A549 (cell line): ENCODE measurements at regions not wholly inside any gene's neighbourhood (a gene's known extent, or its start where the extent isn't known, plus 50 kb on each side); places are given as distances from the start of the nearest gene placed in this dataset.

ENCODE experiments used
- ATAC-seq, 2 experiments: fragments of 200-7000 bp in 1 of 2; fragments of >200 bp in 1 of 2; cut with Nextera tagmentation in 1 of 2; cut with Tn5 transposase in 1 of 2; 3 replicates each; pipeline versions ENCODE4 v1.8.0 to v1.9.1; 2018 to 2020; ENCODE audit warnings: mild to moderate bottlenecking in 1 of 2, moderate library complexity in 1 of 2
- CTCF ChIA-PET: fragments of 300-600 bp; sonication (Branson Sonifier 250); formaldehyde crosslinking; extraction: SDS; loops from one replicate; lab custom pipeline; 2021; ENCODE audit warnings: antibody characterized with exemption, inconsistent platforms; lab: Yijun Ruan, JAX
- POLR2A ChIA-PET: fragments of 350-600 bp; formaldehyde crosslinking; extraction: SDS; loops from one replicate; lab custom pipeline; 2021; ENCODE audit warnings: antibody characterized with exemption, inconsistent platforms; lab: Yijun Ruan, JAX
- DNase-seq, 2 experiments: peaks; one replicate each; pipeline versions ENCODE4 v3.0.0 to v3.0.0-alpha.2; 2011 to 2016; ENCODE audit warnings: low read depth in 1 of 2, low spot score in 1 of 2
- FAIRE-seq: peaks from 2 replicates; lab custom pipeline; 2011; peaks lifted over from hg19 to GRCh38; lab: Jason Lieb, UNC
- H3K27ac ChIP-seq, 2 experiments: fragments of >200 bp; sonication (Bioruptor Twin); formaldehyde crosslinking; 3 replicates each; pipeline ENCODE4 v1.5.1; 2016 to 2017
- H3K4me1 ChIP-seq: fragments of >200 bp; sonication (Bioruptor Twin); formaldehyde crosslinking; 3 replicates; pipeline ENCODE4 v1.6.1; 2016
- H3K4me2 ChIP-seq: fragments of >200 bp; sonication (Bioruptor Twin); formaldehyde crosslinking; 3 replicates; pipeline ENCODE4 v1.6.1; 2016
- H3K4me3 ChIP-seq: fragments of >200 bp; sonication (Bioruptor Twin); formaldehyde crosslinking; 3 replicates; pipeline ENCODE4 v1.5.1; 2016
- H3K9me3 ChIP-seq: fragments of >200 bp; sonication (Bioruptor Twin); formaldehyde crosslinking; 3 replicates; pipeline ENCODE4 v1.6.1; 2016
- ATOH8 ChIP-seq: fragments of 250-450 bp; sonication (Bioruptor Pico); IDR thresholded peaks from 2 replicates; pipeline ENCODE4 v1.5.0; 2020; ENCODE audit warnings: low read depth, mild to moderate bottlenecking, moderate library complexity
- BCL3 ChIP-seq: fragments of >200 bp; sonication (Bioruptor Twin); formaldehyde crosslinking; IDR thresholded peaks from 3 replicates; pipeline ENCODE4 v1.6.1; 2016
- BHLHE40 ChIP-seq: IDR thresholded peaks from 2 replicates; pipeline ENCODE4 v1.6.1; 2012; ENCODE audit warnings: low read depth, low read length, inconsistent platforms
- CBX2 ChIP-seq: fragments of 200-600 bp; sonication (generic); IDR thresholded peaks from 2 replicates; pipeline ENCODE4 v1.6.1; 2016; ENCODE audit warnings: low read depth, mild to moderate bottlenecking, borderline replicate concordance
- CEBPB ChIP-seq, 2 experiments: fragments of >200 bp in 1 of 2; sonication (Bioruptor Twin) in 1 of 2; formaldehyde crosslinking in 1 of 2; IDR thresholded peaks; 2 replicates each; pipeline ENCODE4 v1.6.1; 2012 to 2016
- CTCF ChIP-seq: fragments of >200 bp; sonication (Bioruptor Twin); formaldehyde crosslinking; IDR thresholded peaks from 3 replicates; pipeline ENCODE4 v1.5.1; 2016
- EHF ChIP-seq: fragments of 250-450 bp; sonication (Bioruptor Pico); IDR thresholded peaks from 2 replicates; pipeline ENCODE4 v1.5.0; 2020; ENCODE audit warnings: mild to moderate bottlenecking
- FOSB ChIP-seq: fragments of 250-450 bp; sonication (Bioruptor Pico); IDR thresholded peaks from 2 replicates; pipeline ENCODE4 v1.5.0; 2020; ENCODE audit warnings: mild to moderate bottlenecking, moderate library complexity
- FOXS1 ChIP-seq: fragments of 250-450 bp; sonication (Bioruptor Pico); IDR thresholded peaks from 2 replicates; pipeline ENCODE4 v1.5.0; 2020; ENCODE audit warnings: mild to moderate bottlenecking, moderate library complexity
- GATA3 ChIP-seq: IDR thresholded peaks from 2 replicates; pipeline ENCODE4 v1.6.1; 2012; ENCODE audit warnings: borderline replicate concordance
- HDAC2 ChIP-seq: fragments of 200-600 bp; sonication (generic); IDR thresholded peaks from 2 replicates; pipeline ENCODE4 v1.6.1; 2016
- HMGXB4 ChIP-seq: fragments of 250-450 bp; sonication (Bioruptor Pico); IDR thresholded peaks from 2 replicates; pipeline ENCODE4 v1.5.0; 2021; ENCODE audit warnings: mild to moderate bottlenecking, moderate library complexity, borderline replicate concordance
- HOXA7 ChIP-seq: fragments of 250-450 bp; sonication (Bioruptor Pico); IDR thresholded peaks from 2 replicates; pipeline ENCODE4 v1.5.0; 2020; ENCODE audit warnings: mild to moderate bottlenecking, moderate library complexity
- HOXB13 ChIP-seq: fragments of 250-450 bp; sonication (Bioruptor Pico); IDR thresholded peaks from 2 replicates; pipeline ENCODE4 v1.5.0; 2020; ENCODE audit warnings: low read depth, mild to moderate bottlenecking, moderate library complexity
- HOXB5 ChIP-seq: fragments of 250-450 bp; sonication (Bioruptor Pico); IDR thresholded peaks from 2 replicates; pipeline ENCODE4 v1.5.0; 2020; ENCODE audit warnings: mild to moderate bottlenecking, moderate library complexity
- JUN ChIP-seq, 2 experiments: fragments of >200 bp; sonication (Bioruptor Twin); formaldehyde crosslinking; IDR thresholded peaks; 2 replicates in 1 of 2; 3 replicates in 1 of 2; pipeline ENCODE4 v1.6.1; 2016 to 2017
- JUNB ChIP-seq: fragments of >200 bp; sonication (Bioruptor Twin); formaldehyde crosslinking; IDR thresholded peaks from 2 replicates; pipeline ENCODE4 v1.6.1; 2016
- MAX ChIP-seq: IDR thresholded peaks from 2 replicates; pipeline ENCODE4 v1.6.1; 2012
- MAZ ChIP-seq: fragments of 150-350 bp; IDR thresholded peaks from 2 replicates; pipeline ENCODE4 v1.6.1; 2014; ENCODE audit warnings: antibody characterized with exemption, low read depth, low read length, borderline replicate concordance
- NR3C1 ChIP-seq: fragments of >200 bp; sonication (Bioruptor Twin); formaldehyde crosslinking; IDR thresholded peaks from 3 replicates; pipeline ENCODE4 v1.6.1; 2017
- POLR2AphosphoS2 ChIP-seq: conservative IDR thresholded peaks from 2 replicates; pipeline ENCODE4 v1.6.1; 2012; ENCODE audit warnings: low read length, improper control_type of control experiment, inconsistent platforms
- RARB ChIP-seq: fragments of 250-450 bp; sonication (Bioruptor Pico); IDR thresholded peaks from 2 replicates; pipeline ENCODE4 v1.8.0; 2021; ENCODE audit warnings: mild to moderate bottlenecking, moderate library complexity
- RFX5 ChIP-seq: fragments of 450-650 bp; IDR thresholded peaks from 2 replicates; pipeline ENCODE4 v1.7.1; 2014; ENCODE audit warnings: antibody characterized with exemption, mild to moderate bottlenecking, moderate library complexity
- SMC3 ChIP-seq: fragments of >200 bp; sonication (Bioruptor Twin); formaldehyde crosslinking; IDR thresholded peaks from 3 replicates; pipeline ENCODE4 v1.6.1; 2018; ENCODE audit warnings: inconsistent platforms
- TFCP2L1 ChIP-seq: fragments of 250-450 bp; sonication (Bioruptor Pico); IDR thresholded peaks from 2 replicates; pipeline ENCODE4 v1.5.0; 2021; ENCODE audit warnings: mild to moderate bottlenecking
- ZFP36 ChIP-seq: fragments of 450-650 bp; IDR thresholded peaks from 2 replicates; pipeline ENCODE4 v1.6.1; 2014; ENCODE audit warnings: borderline replicate concordance; ENCODE audit not compliant: partially characterized antibody
- ZSCAN20 ChIP-seq: fragments of 250-450 bp; sonication (Bioruptor Pico); IDR thresholded peaks from 2 replicates; pipeline ENCODE4 v1.8.0; 2022; ENCODE audit warnings: mild to moderate bottlenecking, moderate library complexity
- WGBS: methylation state at CpG from one replicate; pipeline ENCODE4 v1.1.6; 2017; ENCODE audit errors: missing lambda C conversion rate; 5-methylcytosine and 5-hydroxymethylcytosine counted together

- CTCF ChIA-PET = no interaction called here
- no peak for FAIRE-seq
- 25% methylated on average over 2 of the region's 2 CpGs for WGBS
These were observed 277.0 kb downstream of the CDH2 start for GRCh38 chr18:27899893-27900292.

GRCh38 chr18:27894746-27895145 lies 282.2 kb downstream of the CDH2 start:
- ChIA-PET CTCF (no interaction called here), POLR2A (no interaction called here)
- Histone ChIP-seq H3K4me1 (no peaks in the 10 kb centered on the region), H3K4me2 (no peak overlapping the region), H3K27ac (no peak overlapping the region), H3K9me3 (no peaks in the 10 kb centered on the region), H3K4me3 (no peak overlapping the region)
- DNase-seq = no peak
- ATAC-seq = no peak
- TF ChIP-seq BHLHE40 = no peak
- TF ChIP-seq MAX = no peak
- no peak for TF ChIP-seq FOXS1 (CRISPR knock-in tag)
- no peak for TF ChIP-seq HMGXB4
- TF ChIP-seq HOXA7 (CRISPR knock-in tag) = no peak
- TF ChIP-seq HDAC2 = no peak
- TF ChIP-seq NR3C1 = no peak
- TF ChIP-seq JUNB = no peak
- no peak for TF ChIP-seq ZSCAN20 (CRISPR knock-in tag)
- TF ChIP-seq BCL3 = no peak
- 37% methylated on average over 3 of the region's 3 CpGs for WGBS
- FAIRE-seq = no peak

More at GRCh38 chr18:27899893-27900292, 277.0 kb downstream of the CDH2 start:
- POLR2A ChIA-PET = no interaction called here
- TF ChIP-seq RARB (no peak), MAZ (no peak), CTCF (no peak), EHF (CRISPR knock-in tag) (no peak), FOSB (CRISPR knock-in tag) (no peak), GATA3 (no peak; the same call in 1 of the 2 replicates), TFCP2L1 (CRISPR knock-in tag) (no peak), CEBPB (IDR thresholded peaks at IDR 0.05) (no peak), HOXA7 (CRISPR knock-in tag) (no peak), ZFP36 (no peak), JUN (IDR thresholded peaks at IDR 0.05) (no peak), HOXB5 (CRISPR knock-in tag) (no peak), SMC3 (no peak), CBX2 (no peak), RFX5 (no peak), ATOH8 (CRISPR knock-in tag) (no peak), POLR2AphosphoS2 (no peak), BHLHE40 (no peak), HOXB13 (CRISPR knock-in tag) (no peak), HDAC2 (no peak)
- DNase-seq = peak in 1 of 2 experiments; percentile 20
- Histone ChIP-seq H3K4me2 (no peak overlapping the region), H3K4me3 (no peak overlapping the region), H3K4me1 (no peaks in the 10 kb centered on the region), H3K27ac (no peak overlapping the region), H3K9me3 (no peaks in the 10 kb centered on the region)
- ATAC-seq = no peak
